ENCODE measurements at regions not wholly inside any gene's neighbourhood (a gene's known extent, or its start where the extent isn't known, plus 50 kb on each side); places are given as distances from the start of the nearest gene placed in this dataset.

DNA sequence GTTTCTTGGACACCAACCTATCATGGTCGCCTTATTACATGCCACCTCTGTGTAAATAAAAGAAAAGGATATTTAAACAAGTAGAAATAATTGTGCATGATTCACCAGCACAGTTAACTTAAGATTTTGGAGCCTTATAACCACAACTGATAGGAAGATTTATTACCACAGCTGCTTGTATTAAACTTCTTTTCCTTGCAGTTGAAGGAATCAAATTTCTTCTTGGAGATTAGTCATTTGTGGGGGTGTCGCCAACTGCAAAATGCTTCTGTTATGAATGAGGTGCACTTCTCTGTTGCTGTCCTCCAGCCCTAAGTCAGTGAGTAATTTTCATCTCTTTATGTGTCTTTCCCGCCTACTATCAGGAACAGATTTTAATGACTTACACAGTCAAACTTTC, 73.3 kb downstream of the OR13H1 start:
- H3K9me3 ChIP-seq (ENCODE audit: control insufficient read depth, low read length): no peaks in the 10 kb centered on the region
- H3K4me1 ChIP-seq: no peaks in the 10 kb centered on the region
- no peaks in the 10 kb centered on the region for H3K27me3 ChIP-seq (ENCODE audit: control insufficient read depth, insufficient read depth, low read length)
- no peaks in the 10 kb centered on the region for H3K36me3 ChIP-seq (ENCODE audit: control insufficient read depth, insufficient read depth, low read length)
- no peak overlapping the region for H3K4me2 ChIP-seq (ENCODE audit: low read length)
- H3K79me2 ChIP-seq: no peaks in the 10 kb centered on the region
- H3K27ac ChIP-seq: no peak overlapping the region
- TF ChIP-seq, protein P1, sequence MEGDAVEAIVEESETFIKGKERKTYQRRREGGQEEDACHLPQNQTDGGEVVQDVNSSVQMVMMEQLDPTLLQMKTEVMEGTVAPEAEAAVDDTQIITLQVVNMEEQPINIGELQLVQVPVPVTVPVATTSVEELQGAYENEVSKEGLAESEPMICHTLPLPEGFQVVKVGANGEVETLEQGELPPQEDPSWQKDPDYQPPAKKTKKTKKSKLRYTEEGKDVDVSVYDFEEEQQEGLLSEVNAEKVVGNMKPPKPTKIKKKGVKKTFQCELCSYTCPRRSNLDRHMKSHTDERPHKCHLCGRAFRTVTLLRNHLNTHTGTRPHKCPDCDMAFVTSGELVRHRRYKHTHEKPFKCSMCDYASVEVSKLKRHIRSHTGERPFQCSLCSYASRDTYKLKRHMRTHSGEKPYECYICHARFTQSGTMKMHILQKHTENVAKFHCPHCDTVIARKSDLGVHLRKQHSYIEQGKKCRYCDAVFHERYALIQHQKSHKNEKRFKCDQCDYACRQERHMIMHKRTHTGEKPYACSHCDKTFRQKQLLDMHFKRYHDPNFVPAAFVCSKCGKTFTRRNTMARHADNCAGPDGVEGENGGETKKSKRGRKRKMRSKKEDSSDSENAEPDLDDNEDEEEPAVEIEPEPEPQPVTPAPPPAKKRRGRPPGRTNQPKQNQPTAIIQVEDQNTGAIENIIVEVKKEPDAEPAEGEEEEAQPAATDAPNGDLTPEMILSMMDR (IDR thresholded peaks at IDR 0.05): no peak
- no peak overlapping the region for H2AFZ ChIP-seq
- no peak overlapping the region for H3K4me3 ChIP-seq (ENCODE audit: low read depth, low read length)
- no peak overlapping the region for H3K9ac ChIP-seq

DNA sequence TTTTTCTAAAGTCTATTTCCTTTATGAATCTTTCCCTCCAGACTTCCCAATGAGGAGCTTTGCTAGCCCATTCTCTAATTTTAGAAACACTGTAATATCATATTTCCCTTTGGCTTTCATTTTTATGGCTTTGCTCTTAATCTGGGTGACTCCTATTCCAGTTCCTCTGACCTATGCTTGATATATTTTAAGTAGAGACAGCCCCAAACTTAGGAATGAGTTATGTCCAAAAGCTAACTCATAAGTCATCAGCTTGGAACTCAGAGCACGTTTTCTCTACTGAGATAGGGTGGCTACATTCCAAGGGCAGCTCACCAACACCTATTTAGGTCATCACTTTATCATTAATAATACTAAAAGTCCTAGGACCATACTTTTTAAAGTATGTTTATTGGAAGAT, 77.8 kb downstream of the OR13H1 start:
- Histone ChIP-seq H3K36me3 (ENCODE audit: control insufficient read depth, insufficient read depth, low read length) (no peaks in the 10 kb centered on the region), H3K4me3 (ENCODE audit: low read depth, low read length) (no peak overlapping the region), H2AFZ (no peak overlapping the region), H3K9ac (no peak overlapping the region), H3K4me2 (ENCODE audit: low read length) (no peak overlapping the region), H3K27ac (no peak overlapping the region), H3K79me2 (no peaks in the 10 kb centered on the region), H3K4me1 (no peaks in the 10 kb centered on the region), H3K9me3 (ENCODE audit: control insufficient read depth, low read length) (no peaks in the 10 kb centered on the region), H3K27me3 (ENCODE audit: control insufficient read depth, insufficient read depth, low read length) (no peaks in the 10 kb centered on the region)
- TF ChIP-seq, protein P1 (IDR thresholded peaks at IDR 0.05): no peak

GRCh38 chrX:131626681-131627296, 82.9 kb downstream of the OR13H1 start:
- Histone ChIP-seq H3K4me1 (no peaks in the 10 kb centered on the region), H2AFZ (no peak overlapping the region), H3K36me3 (ENCODE audit: control insufficient read depth, insufficient read depth, low read length) (no peaks in the 10 kb centered on the region), H3K9ac (no peak overlapping the region), H3K27me3 (ENCODE audit: control insufficient read depth, insufficient read depth, low read length) (no peaks in the 10 kb centered on the region), H3K4me2 (ENCODE audit: low read length) (no peak overlapping the region), H3K4me3 (ENCODE audit: low read depth, low read length) (no peak overlapping the region), H3K27ac (no peak overlapping the region), H3K9me3 (ENCODE audit: control insufficient read depth, low read length) (no peaks in the 10 kb centered on the region), H3K79me2 (no peaks in the 10 kb centered on the region)
- TF ChIP-seq, protein P1 (IDR thresholded peaks at IDR 0.05): no peak

- H3K79me2 ChIP-seq: no peaks in the 10 kb centered on the region
- no peak overlapping the region for H3K4me3 ChIP-seq (ENCODE audit: low read depth, low read length)
- H3K4me2 ChIP-seq (ENCODE audit: low read length): no peak overlapping the region
- H3K9me3 ChIP-seq (ENCODE audit: control insufficient read depth, low read length): no peaks in the 10 kb centered on the region
- no peak overlapping the region for H3K9ac ChIP-seq
- no peak overlapping the region for H3K27ac ChIP-seq
- H2AFZ ChIP-seq: no peak overlapping the region
- no peaks in the 10 kb centered on the region for H3K36me3 ChIP-seq (ENCODE audit: control insufficient read depth, insufficient read depth, low read length)
- no peaks in the 10 kb centered on the region for H3K4me1 ChIP-seq
- TF ChIP-seq, protein P1 (IDR thresholded peaks at IDR 0.05): no peak
- H3K27me3 ChIP-seq (ENCODE audit: control insufficient read depth, insufficient read depth, low read length): no peaks in the 10 kb centered on the region
Measured at GRCh38 chrX:131630534-131630933, 86.7 kb downstream of the OR13H1 start.

GRCh38 chrX:131633285-131633917, 89.5 kb downstream of the OR13H1 start:
- H3K4me2 ChIP-seq (ENCODE audit: low read length): no peak overlapping the region
- no peaks in the 10 kb centered on the region for H3K27me3 ChIP-seq (ENCODE audit: control insufficient read depth, insufficient read depth, low read length)
- H3K4me1 ChIP-seq: no peaks in the 10 kb centered on the region
- no peaks in the 10 kb centered on the region for H3K79me2 ChIP-seq
- H3K9me3 ChIP-seq (ENCODE audit: control insufficient read depth, low read length): no peaks in the 10 kb centered on the region
- H3K36me3 ChIP-seq (ENCODE audit: control insufficient read depth, insufficient read depth, low read length): no peaks in the 10 kb centered on the region
- H3K27ac ChIP-seq: no peak overlapping the region
- no peak overlapping the region for H3K9ac ChIP-seq
- no peak overlapping the region for H2AFZ ChIP-seq
- H3K4me3 ChIP-seq (ENCODE audit: low read depth, low read length): no peak overlapping the region
- TF ChIP-seq, protein P1 (IDR thresholded peaks at IDR 0.05): peak; percentile 38
